ENCODE measurements at regions not wholly inside any gene's neighbourhood (a gene's known extent, or its start where the extent isn't known, plus 50 kb on each side); places are given as distances from the start of the nearest gene placed in this dataset.

GRCh38 chr10:44176311-44176710 lies 208.6 kb downstream of the CXCL12 start:
- no peaks in the 10 kb centered on the region for H3K4me1 ChIP-seq (ENCODE audit: control insufficient read depth in 1 of 2, insufficient read depth in 1 of 2, low read depth in 1 of 2, low read length in 1 of 2)
- H3K27me3 ChIP-seq = no peaks in the 10 kb centered on the region
- TF ChIP-seq CTCF (IDR thresholded peaks at IDR 0.05) = no peak

GRCh38 chr10:44173608-44173894 lies 211.3 kb downstream of the CXCL12 start:
- no peaks in the 10 kb centered on the region for H3K36me3 ChIP-seq
- no peaks in the 10 kb centered on the region for H3K4me1 ChIP-seq (ENCODE audit: control insufficient read depth in 1 of 2, insufficient read depth in 1 of 2, low read depth in 1 of 2, low read length in 1 of 2)
- H3K27me3 ChIP-seq = no peaks in the 10 kb centered on the region
- no peaks in the 10 kb centered on the region for H3K9me3 ChIP-seq
- no peak for TF ChIP-seq CTCF (IDR thresholded peaks at IDR 0.05)
- H3K4me3 ChIP-seq (ENCODE audit: low read depth in 1 of 2, low read length in 1 of 2) = no peak overlapping the region
- no peak overlapping the region for H3K27ac ChIP-seq

More at GRCh38 chr10:44176311-44176710, 208.6 kb downstream of the CXCL12 start:
- H3K4me3 ChIP-seq (ENCODE audit: low read depth in 1 of 2, low read length in 1 of 2) = no peak overlapping the region
- H3K9me3 ChIP-seq = no peaks in the 10 kb centered on the region
- no peaks in the 10 kb centered on the region for H3K36me3 ChIP-seq
- no peak overlapping the region for H3K27ac ChIP-seq

GRCh38 chr10:44172883-44173607 lies 211.9 kb downstream of the CXCL12 start:
- no peaks in the 10 kb centered on the region for H3K9me3 ChIP-seq
- H3K4me1 ChIP-seq (ENCODE audit: control insufficient read depth in 1 of 2, insufficient read depth in 1 of 2, low read depth in 1 of 2, low read length in 1 of 2) = no peaks in the 10 kb centered on the region
- no peak for TF ChIP-seq CTCF (IDR thresholded peaks at IDR 0.05)
- H3K36me3 ChIP-seq = no peaks in the 10 kb centered on the region
- no peak overlapping the region for H3K27ac ChIP-seq
- H3K27me3 ChIP-seq = no peaks in the 10 kb centered on the region
- H3K4me3 ChIP-seq (ENCODE audit: low read depth in 1 of 2, low read length in 1 of 2) = no peak overlapping the region

GRCh38 chr10:44171765-44172164 lies 213.1 kb downstream of the CXCL12 start:
- no peaks in the 10 kb centered on the region for H3K27me3 ChIP-seq
- no peak overlapping the region for H3K4me3 ChIP-seq (ENCODE audit: low read depth in 1 of 2, low read length in 1 of 2)
- no peaks in the 10 kb centered on the region for H3K4me1 ChIP-seq (ENCODE audit: control insufficient read depth in 1 of 2, insufficient read depth in 1 of 2, low read depth in 1 of 2, low read length in 1 of 2)
- TF ChIP-seq CTCF (IDR thresholded peaks at IDR 0.05) = no peak
- no peaks in the 10 kb centered on the region for H3K36me3 ChIP-seq
- H3K27ac ChIP-seq = no peak overlapping the region
- H3K9me3 ChIP-seq = no peaks in the 10 kb centered on the region

DNA sequence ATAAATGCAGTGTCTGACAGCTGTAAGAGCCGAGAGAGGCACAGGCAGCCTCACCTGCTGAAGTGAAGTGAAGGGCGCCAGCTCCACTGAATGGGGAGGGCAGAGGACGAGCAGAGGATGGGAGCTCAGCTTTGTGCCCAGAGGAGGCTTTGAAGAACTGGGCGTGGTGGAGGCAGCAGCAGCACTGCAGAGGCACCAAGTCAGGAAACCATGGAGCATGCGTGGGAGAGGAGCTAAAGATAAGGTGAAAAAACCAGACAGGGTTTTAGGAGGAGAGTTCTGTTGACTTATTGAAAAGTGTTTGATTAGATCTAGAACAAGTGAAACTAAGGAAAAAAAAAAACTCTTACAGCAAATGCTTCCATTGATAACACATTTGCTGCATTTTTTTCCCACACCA lies 216.4 kb downstream of the CXCL12 start:
- Histone ChIP-seq H3K4me3 (ENCODE audit: low read depth in 1 of 2, low read length in 1 of 2) (no peak overlapping the region), H3K9me3 (no peaks in the 10 kb centered on the region), H3K27ac (no peak overlapping the region), H3K36me3 (no peaks in the 10 kb centered on the region), H3K27me3 (no peaks in the 10 kb centered on the region), H3K4me1 (ENCODE audit: control insufficient read depth in 1 of 2, insufficient read depth in 1 of 2, low read depth in 1 of 2, low read length in 1 of 2) (no peaks in the 10 kb centered on the region)
- no peak for TF ChIP-seq CTCF (IDR thresholded peaks at IDR 0.05)
